AG10803 (cell line): ENCODE measurements at regions not wholly inside any gene's neighbourhood (a gene's known extent, or its start where the extent isn't known, plus 50 kb on each side); places are given as distances from the start of the nearest gene placed in this dataset.

Source experiments
- DNase-seq: peaks from one replicate; pipeline ENCODE4 v3.0.0; 2010; ENCODE audit warnings: low read depth
- H3K4me3 ChIP-seq: 2 replicates; pipeline ENCODE4 v1.5.1; 2011; ENCODE audit warnings: mild to moderate bottlenecking, low read length, control low read depth
- CTCF ChIP-seq: conservative IDR thresholded peaks from 2 replicates; pipeline ENCODE4 v1.5.1; 2011; ENCODE audit warnings: mild to moderate bottlenecking, low read length, control low read depth, inconsistent platforms

GRCh38 chr16:6146356-6146755 lies 1048.8 kb upstream of the EEF2KMT start:
- no peak overlapping the region for H3K4me3 ChIP-seq
- TF ChIP-seq CTCF, result no peak
- no peak for DNase-seq

- DNase-seq, result no peak
- TF ChIP-seq CTCF, result no peak
- H3K4me3 ChIP-seq, result no peak overlapping the region
Measured at GRCh38 chr16:6144463-6144862, 1046.9 kb upstream of the EEF2KMT start.

DNA sequence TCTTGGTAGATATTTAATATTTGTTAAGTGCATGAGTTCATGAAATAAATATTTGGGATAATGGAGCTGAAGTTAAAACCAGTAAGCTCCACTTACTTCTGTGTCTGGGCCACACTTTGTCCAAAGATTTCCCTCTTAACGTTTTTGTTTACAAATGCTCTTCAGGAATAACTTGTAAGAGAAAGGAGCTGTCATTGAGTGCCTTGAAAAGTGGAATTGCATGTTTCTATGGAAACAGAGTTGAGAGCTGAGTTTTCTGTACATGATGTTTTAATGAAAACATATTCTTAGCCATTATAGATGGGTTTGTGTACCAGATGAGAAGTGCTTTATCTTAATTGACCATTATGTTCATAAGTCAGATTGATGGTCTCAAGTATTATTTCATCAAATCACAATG lies 1045.4 kb upstream of the EEF2KMT start:
- H3K4me3 ChIP-seq, result no peak overlapping the region
- DNase-seq, result no peak
- no peak for TF ChIP-seq CTCF

- no peak overlapping the region for H3K4me3 ChIP-seq
- DNase-seq, result no peak
- TF ChIP-seq CTCF, result no peak
Measured at GRCh38 chr16:6133009-6133557, 1035.5 kb upstream of the EEF2KMT start.

GRCh38 chr16:6132121-6132520 lies 1034.5 kb upstream of the EEF2KMT start:
- no peak for TF ChIP-seq CTCF
- no peak for DNase-seq
- H3K4me3 ChIP-seq, result no peak overlapping the region

- DNase-seq, result no peak
- TF ChIP-seq CTCF, result no peak
- no peak overlapping the region for H3K4me3 ChIP-seq
Measured at GRCh38 chr16:6131526-6132050, 1034.0 kb upstream of the EEF2KMT start.

- TF ChIP-seq CTCF, result no peak
- no peak overlapping the region for H3K4me3 ChIP-seq
- DNase-seq, result peak; percentile 28
Measured at GRCh38 chr16:6125483-6126259, 1028.1 kb upstream of the EEF2KMT start.
